Stimulated activated CD8-positive, alpha-beta memory T cell treated with anti-CD3 and anti-CD28 coated beads, Interleukin-15, amount 100 ng/mL, for 1 hour (primary cell): ENCODE measurements at regions not wholly inside any gene's neighbourhood (a gene's known extent, or its start where the extent isn't known, plus 50 kb on each side); places are given as distances from the start of the nearest gene placed in this dataset.

Experiments
- DNase-seq: peaks from one replicate; pipeline ENCODE4 v3.0.0-alpha.2; 2020; ENCODE audit warnings: low read depth

- DNase-seq: no peak
These were observed 469.5 kb downstream of the VRK1 start for GRCh38 chr14:97266653-97267052.

GRCh38 chr14:97267509-97267908 is 470.3 kb downstream of the VRK1 start:
- no peak for DNase-seq

- DNase-seq: no peak
These were observed 470.9 kb downstream of the VRK1 start for GRCh38 chr14:97268097-97268496.

GRCh38 chr14:97270308-97270707 is 473.1 kb downstream of the VRK1 start:
- no peak for DNase-seq

GRCh38 chr14:97271451-97271960 is 474.3 kb downstream of the VRK1 start:
- DNase-seq: no peak

GRCh38 chr14:97273540-97273939 is 476.4 kb downstream of the VRK1 start:
- no peak for DNase-seq

GRCh38 chr14:97274626-97275025 is 477.4 kb downstream of the VRK1 start:
- no peak for DNase-seq

GRCh38 chr14:97275276-97275675 is 478.1 kb downstream of the VRK1 start:
- DNase-seq: no peak

GRCh38 chr14:97276573-97276972 is 479.4 kb downstream of the VRK1 start:
- no peak for DNase-seq

GRCh38 chr14:97277711-97278110 is 480.5 kb downstream of the VRK1 start:
- no peak for DNase-seq

- DNase-seq: no peak
These were observed 483.3 kb downstream of the VRK1 start for GRCh38 chr14:97280526-97280925.

GRCh38 chr14:97281741-97282140 is 484.6 kb downstream of the VRK1 start:
- no peak for DNase-seq

GRCh38 chr14:97282210-97283004 is 485.2 kb downstream of the VRK1 start:
- no peak for DNase-seq

- DNase-seq: no peak
These were observed 485.8 kb downstream of the VRK1 start for GRCh38 chr14:97283005-97283403.

- no peak for DNase-seq
These were observed 486.2 kb downstream of the VRK1 start for GRCh38 chr14:97283426-97283825.

- no peak for DNase-seq
These were observed 486.7 kb downstream of the VRK1 start for GRCh38 chr14:97283841-97284240.

- DNase-seq: no peak
These were observed 490.8 kb downstream of the VRK1 start for GRCh38 chr14:97287956-97288355.

GRCh38 chr14:97290065-97290464 is 492.9 kb downstream of the VRK1 start:
- no peak for DNase-seq

GRCh38 chr14:97290977-97291376 is 493.8 kb downstream of the VRK1 start:
- no peak for DNase-seq

- no peak for DNase-seq
These were observed 496.5 kb downstream of the VRK1 start for GRCh38 chr14:97293659-97294058.

GRCh38 chr14:97295108-97295710 is 498.0 kb downstream of the VRK1 start:
- no peak for DNase-seq

GRCh38 chr14:97296176-97296575 is 499.0 kb downstream of the VRK1 start:
- no peak for DNase-seq

- no peak for DNase-seq
These were observed 499.9 kb downstream of the VRK1 start for GRCh38 chr14:97297100-97297499.

- no peak for DNase-seq
These were observed 501.1 kb downstream of the VRK1 start for GRCh38 chr14:97298331-97298730.
